ENCODE measurements at regions not wholly inside any gene's neighbourhood (a gene's known extent, or its start where the extent isn't known, plus 50 kb on each side); places are given as distances from the start of the nearest gene placed in this dataset.

DNA sequence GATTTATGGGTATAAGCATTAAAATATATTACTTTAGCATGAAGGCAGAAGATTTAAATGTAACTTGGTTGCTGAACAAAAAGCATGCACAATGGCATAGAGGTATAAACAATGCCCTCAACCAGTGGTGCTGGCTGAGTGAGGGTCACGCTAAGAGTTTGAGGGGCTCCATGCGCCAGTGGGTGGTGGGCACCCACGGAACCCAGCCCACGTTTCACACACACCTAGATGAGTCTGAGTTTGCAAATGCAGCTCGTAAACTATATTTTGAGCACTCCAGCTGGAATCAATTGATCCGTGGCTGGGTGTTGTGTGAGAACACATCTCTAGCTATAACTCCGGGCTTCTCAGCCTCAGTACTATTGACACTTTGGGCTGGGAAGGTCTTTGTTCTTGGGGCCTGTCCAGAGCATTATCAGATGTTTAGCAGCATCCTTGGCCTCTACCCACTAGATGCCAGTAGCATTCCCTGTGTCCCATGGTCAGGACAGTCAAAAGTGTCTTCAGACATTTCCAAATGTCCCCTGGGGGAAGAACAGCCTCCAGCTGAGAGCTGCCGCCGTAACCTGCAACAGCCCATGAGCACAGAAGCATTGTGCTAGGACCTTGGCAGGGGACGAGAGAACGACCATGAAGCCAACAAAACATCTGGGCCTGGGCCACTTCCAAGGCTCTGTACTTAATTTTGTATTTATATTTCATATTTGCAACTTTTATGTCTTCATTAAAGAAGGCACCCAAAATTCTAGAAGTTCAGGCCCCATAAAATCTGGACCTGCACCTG lies 108.1 kb upstream of the SOX1 start:
- Histone ChIP-seq H3K4me1 (ENCODE audit: control insufficient read depth in 2 of 3, insufficient read depth in 2 of 3, low read depth in 1 of 3, low read length in 3 of 3) (no peaks in the 10 kb centered on the region), H3K27ac (ENCODE audit: low read depth in 2 of 2, low read length in 2 of 2) (no peak overlapping the region), H3K9ac (ENCODE audit: low read length in 3 of 3) (no peak overlapping the region), H3K9me3 (ENCODE audit: control insufficient read depth in 2 of 3, insufficient read depth in 1 of 3, low read length in 3 of 3) (no peaks in the 10 kb centered on the region), H3K27me3 (ENCODE audit: control insufficient read depth, insufficient read depth, low read length) (no peaks in the 10 kb centered on the region), H3K4me3 (ENCODE audit: low read length in 3 of 3) (no peak overlapping the region), H3K36me3 (ENCODE audit: control insufficient read depth in 2 of 3, insufficient read depth in 3 of 3, low read length in 3 of 3) (no peaks in the 10 kb centered on the region)
- intact Hi-C loops (cut with DNase I) = no loop called here
- TF ChIP-seq, protein P1, sequence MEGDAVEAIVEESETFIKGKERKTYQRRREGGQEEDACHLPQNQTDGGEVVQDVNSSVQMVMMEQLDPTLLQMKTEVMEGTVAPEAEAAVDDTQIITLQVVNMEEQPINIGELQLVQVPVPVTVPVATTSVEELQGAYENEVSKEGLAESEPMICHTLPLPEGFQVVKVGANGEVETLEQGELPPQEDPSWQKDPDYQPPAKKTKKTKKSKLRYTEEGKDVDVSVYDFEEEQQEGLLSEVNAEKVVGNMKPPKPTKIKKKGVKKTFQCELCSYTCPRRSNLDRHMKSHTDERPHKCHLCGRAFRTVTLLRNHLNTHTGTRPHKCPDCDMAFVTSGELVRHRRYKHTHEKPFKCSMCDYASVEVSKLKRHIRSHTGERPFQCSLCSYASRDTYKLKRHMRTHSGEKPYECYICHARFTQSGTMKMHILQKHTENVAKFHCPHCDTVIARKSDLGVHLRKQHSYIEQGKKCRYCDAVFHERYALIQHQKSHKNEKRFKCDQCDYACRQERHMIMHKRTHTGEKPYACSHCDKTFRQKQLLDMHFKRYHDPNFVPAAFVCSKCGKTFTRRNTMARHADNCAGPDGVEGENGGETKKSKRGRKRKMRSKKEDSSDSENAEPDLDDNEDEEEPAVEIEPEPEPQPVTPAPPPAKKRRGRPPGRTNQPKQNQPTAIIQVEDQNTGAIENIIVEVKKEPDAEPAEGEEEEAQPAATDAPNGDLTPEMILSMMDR (IDR thresholded peaks at IDR 0.05; ENCODE audit: borderline replicate concordance, extremely low read depth, insufficient read depth) = no peak
- DNase-seq (peak in 1 of 5 donors; percentile 12), FAIRE-seq (no peak)

DNA sequence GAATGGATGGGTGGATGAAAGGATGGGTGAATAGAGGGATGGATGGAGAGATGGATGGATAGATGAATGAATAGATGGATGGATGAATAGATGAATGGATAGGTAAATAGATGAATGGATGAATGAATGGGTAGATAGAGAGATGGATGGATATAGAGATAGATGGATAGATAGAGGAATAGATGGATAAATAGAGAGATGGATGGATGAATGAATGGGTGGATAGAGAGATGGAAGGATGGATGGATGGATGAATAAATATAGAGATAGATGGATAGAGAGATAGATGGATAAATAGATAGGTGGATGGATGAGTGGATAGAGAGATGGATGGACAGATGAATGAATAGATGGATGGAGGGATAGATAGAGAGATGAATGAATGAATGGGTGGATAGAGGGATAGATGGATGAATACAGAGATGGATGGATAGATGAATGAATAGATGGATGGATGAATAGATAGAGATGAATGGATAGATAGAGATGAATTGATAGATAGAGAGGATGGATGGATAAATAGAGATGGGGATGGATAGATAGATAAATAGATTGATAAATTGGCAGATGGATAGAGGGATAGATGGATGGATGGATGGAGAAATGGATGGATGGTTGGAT lies 106.7 kb upstream of the SOX1 start:
- no peak for DNase-seq
- Histone ChIP-seq H3K9ac (ENCODE audit: low read length in 3 of 3) (no peak overlapping the region), H3K36me3 (ENCODE audit: control insufficient read depth in 2 of 3, insufficient read depth in 3 of 3, low read length in 3 of 3) (no peaks in the 10 kb centered on the region), H3K9me3 (ENCODE audit: control insufficient read depth in 2 of 3, insufficient read depth in 1 of 3, low read length in 3 of 3) (no peaks in the 10 kb centered on the region), H3K27ac (ENCODE audit: low read depth in 2 of 2, low read length in 2 of 2) (no peak overlapping the region), H3K4me1 (ENCODE audit: control insufficient read depth in 2 of 3, insufficient read depth in 2 of 3, low read depth in 1 of 3, low read length in 3 of 3) (no peaks in the 10 kb centered on the region), H3K4me3 (ENCODE audit: low read length in 3 of 3) (no peak overlapping the region), H3K27me3 (ENCODE audit: control insufficient read depth, insufficient read depth, low read length) (no peaks in the 10 kb centered on the region)
- FAIRE-seq = no peak
- TF ChIP-seq, protein P1 (IDR thresholded peaks at IDR 0.05; ENCODE audit: borderline replicate concordance, extremely low read depth, insufficient read depth) = no peak
- intact Hi-C loops (cut with DNase I) = no loop called here

DNA sequence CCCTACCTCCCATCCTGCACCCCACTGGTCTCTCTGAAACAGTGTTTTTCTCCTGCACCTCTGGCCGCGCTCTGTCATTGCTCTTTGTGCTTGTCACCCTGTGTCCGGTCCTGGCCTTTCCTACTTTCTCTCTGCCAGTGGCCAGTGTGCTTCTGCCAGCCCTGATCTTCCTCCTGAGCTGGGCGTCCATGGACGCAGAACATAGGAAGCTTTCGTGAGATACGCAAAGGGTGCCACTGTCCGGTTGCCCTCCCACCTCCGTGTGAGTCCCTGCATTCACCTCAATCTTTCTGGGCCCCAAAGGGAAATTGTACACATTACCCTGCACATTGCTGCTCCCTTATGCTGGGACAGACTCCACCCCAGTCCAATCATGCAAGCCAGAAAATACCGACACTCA lies 105.7 kb upstream of the SOX1 start:
- no peak for DNase-seq
- Histone ChIP-seq H3K36me3 (ENCODE audit: control insufficient read depth in 2 of 3, insufficient read depth in 3 of 3, low read length in 3 of 3) (no peaks in the 10 kb centered on the region), H3K4me1 (ENCODE audit: control insufficient read depth in 2 of 3, insufficient read depth in 2 of 3, low read depth in 1 of 3, low read length in 3 of 3) (no peaks in the 10 kb centered on the region), H3K9me3 (ENCODE audit: control insufficient read depth in 2 of 3, insufficient read depth in 1 of 3, low read length in 3 of 3) (no peaks in the 10 kb centered on the region), H3K27ac (ENCODE audit: low read depth in 2 of 2, low read length in 2 of 2) (no peak overlapping the region), H3K4me3 (ENCODE audit: low read length in 3 of 3) (no peak overlapping the region), H3K9ac (ENCODE audit: low read length in 3 of 3) (no peak overlapping the region), H3K27me3 (ENCODE audit: control insufficient read depth, insufficient read depth, low read length) (no peaks in the 10 kb centered on the region)
- TF ChIP-seq, protein P1 (IDR thresholded peaks at IDR 0.05; ENCODE audit: borderline replicate concordance, extremely low read depth, insufficient read depth) = no peak
- intact Hi-C loops (cut with DNase I) = no loop called here
- FAIRE-seq = no peak

Data from kidney (tissue), 13 donors.